Prostate gland (tissue), 2 donors: ENCODE measurements at regions not wholly inside any gene's neighbourhood (a gene's known extent, or its start where the extent isn't known, plus 50 kb on each side); places are given as distances from the start of the nearest gene placed in this dataset.

Experiments
- POLR2A ChIP-seq: fragments of 450-650 bp; IDR thresholded peaks from one replicate; pipeline ENCODE4 v1.6.1; 2016; ENCODE audit warnings: antibody characterized with exemption, mild to moderate bottlenecking
- POLR2AphosphoS5 ChIP-seq: sonication (generic); formaldehyde crosslinking; IDR thresholded peaks from one replicate; pipeline ENCODE4 v1.6.1; 2017; ENCODE audit warnings: antibody characterized with exemption
- TF ChIP-seq, protein P1 (sequence below), 4 experiments: fragments of 200-600 bp in 2 of 4; fragments of 450-650 bp in 2 of 4; sonication (generic) in 2 of 4; IDR thresholded peaks; 1 replicate in 3 of 4; 2 replicates in 1 of 4; pipeline ENCODE4 v1.5.1; 2016 to 2019; ENCODE audit warnings: antibody characterized with exemption in 4 of 4, mild to moderate bottlenecking in 2 of 4, moderate library complexity in 2 of 4

DNA sequence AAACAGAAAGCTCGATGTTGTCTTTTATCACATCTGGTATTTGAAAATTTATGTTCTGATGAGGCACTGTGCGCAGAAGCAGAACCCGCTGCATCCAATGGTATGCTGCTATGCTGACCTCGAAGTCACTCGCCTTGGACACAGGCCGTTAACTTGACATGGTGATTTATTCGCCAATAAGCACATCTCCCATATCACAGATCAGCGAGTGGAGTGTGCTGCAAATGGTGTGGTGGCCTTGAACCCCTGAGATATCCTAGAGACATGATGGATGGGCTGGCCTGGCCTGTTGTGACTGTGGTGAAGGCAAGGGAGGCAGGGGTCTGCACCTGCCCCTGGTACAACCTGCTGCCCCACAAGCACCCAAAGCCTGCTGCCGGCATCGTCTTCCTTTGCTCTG lies 175.4 kb upstream of the FRG1 start:
- no peak for TF ChIP-seq POLR2A
- TF ChIP-seq, protein P1, sequence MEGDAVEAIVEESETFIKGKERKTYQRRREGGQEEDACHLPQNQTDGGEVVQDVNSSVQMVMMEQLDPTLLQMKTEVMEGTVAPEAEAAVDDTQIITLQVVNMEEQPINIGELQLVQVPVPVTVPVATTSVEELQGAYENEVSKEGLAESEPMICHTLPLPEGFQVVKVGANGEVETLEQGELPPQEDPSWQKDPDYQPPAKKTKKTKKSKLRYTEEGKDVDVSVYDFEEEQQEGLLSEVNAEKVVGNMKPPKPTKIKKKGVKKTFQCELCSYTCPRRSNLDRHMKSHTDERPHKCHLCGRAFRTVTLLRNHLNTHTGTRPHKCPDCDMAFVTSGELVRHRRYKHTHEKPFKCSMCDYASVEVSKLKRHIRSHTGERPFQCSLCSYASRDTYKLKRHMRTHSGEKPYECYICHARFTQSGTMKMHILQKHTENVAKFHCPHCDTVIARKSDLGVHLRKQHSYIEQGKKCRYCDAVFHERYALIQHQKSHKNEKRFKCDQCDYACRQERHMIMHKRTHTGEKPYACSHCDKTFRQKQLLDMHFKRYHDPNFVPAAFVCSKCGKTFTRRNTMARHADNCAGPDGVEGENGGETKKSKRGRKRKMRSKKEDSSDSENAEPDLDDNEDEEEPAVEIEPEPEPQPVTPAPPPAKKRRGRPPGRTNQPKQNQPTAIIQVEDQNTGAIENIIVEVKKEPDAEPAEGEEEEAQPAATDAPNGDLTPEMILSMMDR (IDR thresholded peaks at IDR 0.05): no peak
- TF ChIP-seq POLR2AphosphoS5: no peak
